Head of caudate nucleus (tissue), 42 donors: ENCODE measurements at regions not wholly inside any gene's neighbourhood (a gene's known extent, or its start where the extent isn't known, plus 50 kb on each side); places are given as distances from the start of the nearest gene placed in this dataset.

Experiments used
- DNase-seq, 42 donors: peaks; one replicate each; pipeline versions ENCODE4 v3.0.0 to v3.0.0-alpha.2; 2020 to 2021; ENCODE audit warnings: mixed read lengths in 7 of 42
- intact Hi-C: fragments of 100-400 bp; cut with DNase I; formaldehyde crosslinking; loops from one replicate; pipeline ENCODE4 v1.15.0; 2022

- intact Hi-C loops = no loop called here
- DNase-seq = no peak
Measured at GRCh38 chr3:162029736-162030135, 533.1 kb downstream of the OTOL1 start.

GRCh38 chr3:162034368-162034767 is 537.8 kb downstream of the OTOL1 start:
- DNase-seq = no peak
- intact Hi-C loops = no loop called here

- DNase-seq = no peak
- intact Hi-C loops = no loop called here
Measured at GRCh38 chr3:162041622-162042021, 545.0 kb downstream of the OTOL1 start.

GRCh38 chr3:162052636-162053035 is 556.0 kb downstream of the OTOL1 start:
- DNase-seq = no peak
- intact Hi-C loops = no loop called here

GRCh38 chr3:162072656-162073164 is 576.1 kb downstream of the OTOL1 start:
- DNase-seq = no peak
- intact Hi-C loops = no loop called here

GRCh38 chr3:162073422-162073975 is 576.9 kb downstream of the OTOL1 start:
- DNase-seq = no peak
- intact Hi-C loops = no loop called here

GRCh38 chr3:162077108-162077507 is 580.5 kb downstream of the OTOL1 start:
- DNase-seq = no peak
- intact Hi-C loops = no loop called here

GRCh38 chr3:162082516-162082915 is 585.9 kb downstream of the OTOL1 start:
- DNase-seq = no peak
- intact Hi-C loops = no loop called here

- intact Hi-C loops = no loop called here
Measured at GRCh38 chr3:162087361-162087760, 590.8 kb downstream of the OTOL1 start.

GRCh38 chr3:162092751-162093150 is 596.1 kb downstream of the OTOL1 start:
- no peak for DNase-seq
- intact Hi-C loops = no loop called here

More at GRCh38 chr3:162087361-162087760, 590.8 kb downstream of the OTOL1 start:
- DNase-seq = no peak

GRCh38 chr3:162094301-162094700 is 597.7 kb downstream of the OTOL1 start:
- intact Hi-C loops = no loop called here
- no peak for DNase-seq

GRCh38 chr3:162096874-162097273 is 600.3 kb downstream of the OTOL1 start:
- no peak for DNase-seq
- intact Hi-C loops = no loop called here

GRCh38 chr3:162103808-162104207 is 607.2 kb downstream of the OTOL1 start:
- intact Hi-C loops = no loop called here
- DNase-seq = no peak

- intact Hi-C loops = no loop called here
- DNase-seq = no peak
Measured at GRCh38 chr3:162111861-162112260, 615.3 kb downstream of the OTOL1 start.

GRCh38 chr3:162112719-162113118 is 616.1 kb downstream of the OTOL1 start:
- no peak for DNase-seq
- intact Hi-C loops = no loop called here

GRCh38 chr3:162117961-162118360 is 621.4 kb downstream of the OTOL1 start:
- intact Hi-C loops = no loop called here
- DNase-seq = no peak

GRCh38 chr3:162119651-162120050 is 623.0 kb downstream of the OTOL1 start:
- no peak for DNase-seq
- intact Hi-C loops = no loop called here

- intact Hi-C loops = no loop called here
- DNase-seq = no peak
Measured at GRCh38 chr3:162122405-162122804, 625.8 kb downstream of the OTOL1 start.

- intact Hi-C loops = no loop called here
- DNase-seq = no peak
Measured at GRCh38 chr3:162125790-162126189, 629.2 kb downstream of the OTOL1 start.

GRCh38 chr3:162130582-162130981 is 634.0 kb downstream of the OTOL1 start:
- DNase-seq = no peak
- intact Hi-C loops = no loop called here

- intact Hi-C loops = no loop called here
- DNase-seq = no peak
Measured at GRCh38 chr3:162132981-162133380, 636.4 kb downstream of the OTOL1 start.

- peak in 8 of 42 donors; percentile 1 to 49 (median 10) for DNase-seq
- intact Hi-C loops = no loop called here
Measured at GRCh38 chr3:162134571-162134970, 638.0 kb downstream of the OTOL1 start.
